ENCODE measurements at regions not wholly inside any gene's neighbourhood (a gene's known extent, or its start where the extent isn't known, plus 50 kb on each side); places are given as distances from the start of the nearest gene placed in this dataset.

DNA sequence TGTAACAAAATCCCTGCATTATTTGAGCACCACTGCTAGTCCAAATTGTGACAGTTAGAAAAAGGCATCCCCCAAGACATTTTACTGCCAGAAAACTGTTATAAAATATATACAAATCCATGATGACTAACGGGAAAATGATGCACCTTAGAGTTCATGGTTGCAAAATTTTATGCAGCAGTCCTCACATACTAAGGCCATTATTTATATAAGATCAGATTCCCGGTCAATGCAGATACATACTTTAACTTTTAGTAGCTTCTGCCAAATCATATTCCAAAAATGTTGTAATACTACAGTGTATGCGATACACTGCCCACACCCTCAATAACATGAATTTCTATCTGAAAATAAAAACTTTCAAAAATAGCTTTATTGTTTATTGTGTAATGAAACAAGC lies 239.9 kb upstream of the ZNF32 start:
- DNase-seq (ENCODE audit: low read depth), result no peak
- H3K4me3 ChIP-seq (ENCODE audit: low read depth, low read length), result no peak overlapping the region
- TF ChIP-seq, protein P1, sequence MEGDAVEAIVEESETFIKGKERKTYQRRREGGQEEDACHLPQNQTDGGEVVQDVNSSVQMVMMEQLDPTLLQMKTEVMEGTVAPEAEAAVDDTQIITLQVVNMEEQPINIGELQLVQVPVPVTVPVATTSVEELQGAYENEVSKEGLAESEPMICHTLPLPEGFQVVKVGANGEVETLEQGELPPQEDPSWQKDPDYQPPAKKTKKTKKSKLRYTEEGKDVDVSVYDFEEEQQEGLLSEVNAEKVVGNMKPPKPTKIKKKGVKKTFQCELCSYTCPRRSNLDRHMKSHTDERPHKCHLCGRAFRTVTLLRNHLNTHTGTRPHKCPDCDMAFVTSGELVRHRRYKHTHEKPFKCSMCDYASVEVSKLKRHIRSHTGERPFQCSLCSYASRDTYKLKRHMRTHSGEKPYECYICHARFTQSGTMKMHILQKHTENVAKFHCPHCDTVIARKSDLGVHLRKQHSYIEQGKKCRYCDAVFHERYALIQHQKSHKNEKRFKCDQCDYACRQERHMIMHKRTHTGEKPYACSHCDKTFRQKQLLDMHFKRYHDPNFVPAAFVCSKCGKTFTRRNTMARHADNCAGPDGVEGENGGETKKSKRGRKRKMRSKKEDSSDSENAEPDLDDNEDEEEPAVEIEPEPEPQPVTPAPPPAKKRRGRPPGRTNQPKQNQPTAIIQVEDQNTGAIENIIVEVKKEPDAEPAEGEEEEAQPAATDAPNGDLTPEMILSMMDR (IDR thresholded peaks at IDR 0.05; ENCODE audit: insufficient read depth, low read depth, low read length, missing control alignments), result no peak

DNA sequence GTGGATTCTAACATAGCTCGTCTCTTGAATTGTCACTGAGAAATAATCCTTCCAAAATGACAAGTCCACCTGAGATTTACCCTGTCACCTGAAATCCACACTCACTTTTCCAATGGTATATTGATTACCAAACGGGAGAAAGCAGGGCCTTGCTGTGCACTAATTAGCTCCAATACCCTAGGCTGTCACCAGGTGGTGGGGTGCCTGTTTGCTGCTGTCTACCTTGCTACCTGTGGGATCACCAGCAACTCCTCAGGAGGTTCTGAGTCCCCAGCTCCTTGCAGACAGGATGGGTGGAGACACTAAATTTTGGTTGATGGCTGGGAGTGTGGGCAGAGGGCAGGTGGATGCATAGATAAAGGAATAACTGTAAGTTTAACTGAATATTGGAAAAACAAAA lies 237.2 kb upstream of the ZNF32 start:
- TF ChIP-seq, protein P1 (IDR thresholded peaks at IDR 0.05; ENCODE audit: insufficient read depth, low read depth, low read length, missing control alignments), result peak; percentile 35
- peak; percentile 14 for DNase-seq (ENCODE audit: low read depth)
- H3K4me3 ChIP-seq (ENCODE audit: low read depth, low read length), result no peak overlapping the region

DNA sequence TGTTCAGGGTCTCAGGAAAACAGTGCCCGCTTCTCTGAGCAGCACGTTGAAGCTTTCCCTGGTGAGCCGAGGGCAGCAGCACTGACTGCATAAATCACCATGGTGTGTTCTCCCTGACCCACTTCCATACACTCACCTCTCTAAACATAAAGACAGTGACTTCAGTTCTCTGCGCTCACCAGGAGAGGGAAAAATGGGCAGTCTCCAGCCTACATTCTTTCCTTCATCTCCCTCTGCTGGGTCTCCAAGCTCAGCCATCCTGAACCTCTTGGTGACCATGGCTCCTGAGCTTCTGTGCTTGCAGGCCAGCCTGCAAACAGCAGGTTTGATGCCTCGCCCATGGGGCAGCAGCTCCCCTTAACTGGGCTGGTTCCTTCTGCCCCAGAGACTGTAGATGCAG lies 236.6 kb upstream of the ZNF32 start:
- no peak overlapping the region for H3K4me3 ChIP-seq (ENCODE audit: low read depth, low read length)
- DNase-seq (ENCODE audit: low read depth), result no peak
- TF ChIP-seq, protein P1 (IDR thresholded peaks at IDR 0.05; ENCODE audit: insufficient read depth, low read depth, low read length, missing control alignments), result no peak

DNA sequence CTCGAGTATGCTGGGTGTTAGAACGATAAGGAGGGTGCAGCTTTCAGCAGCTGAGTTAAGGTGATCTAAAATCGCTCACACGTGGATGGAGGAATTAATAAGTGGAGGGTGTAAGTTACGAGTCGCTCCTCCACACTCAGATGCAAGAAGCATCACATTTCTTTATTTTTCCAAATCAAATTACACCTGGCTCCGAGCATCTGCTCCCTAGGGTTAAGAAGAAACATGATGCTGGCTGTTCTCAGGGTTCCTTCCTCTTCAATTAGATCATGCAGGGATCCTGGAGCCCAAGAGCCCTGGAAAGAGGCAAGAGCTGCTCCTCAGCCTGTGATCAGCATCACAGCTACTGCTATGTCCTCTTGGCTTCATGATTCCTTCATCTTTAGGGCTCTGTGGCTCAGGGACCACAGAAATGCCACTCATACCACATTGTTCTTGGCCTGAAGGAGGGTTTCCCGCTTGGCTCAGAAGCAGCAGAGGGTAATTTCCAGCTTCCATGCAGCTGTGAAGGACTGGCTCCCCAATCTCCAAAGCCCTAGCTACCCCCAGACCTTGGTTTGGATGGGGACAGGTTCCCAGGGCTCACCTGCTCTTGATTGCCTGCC lies 235.9 kb upstream of the ZNF32 start:
- TF ChIP-seq, protein P1 (IDR thresholded peaks at IDR 0.05; ENCODE audit: insufficient read depth, low read depth, low read length, missing control alignments), result no peak
- no peak for DNase-seq (ENCODE audit: low read depth)
- H3K4me3 ChIP-seq (ENCODE audit: low read depth, low read length), result no peak overlapping the region

DNA sequence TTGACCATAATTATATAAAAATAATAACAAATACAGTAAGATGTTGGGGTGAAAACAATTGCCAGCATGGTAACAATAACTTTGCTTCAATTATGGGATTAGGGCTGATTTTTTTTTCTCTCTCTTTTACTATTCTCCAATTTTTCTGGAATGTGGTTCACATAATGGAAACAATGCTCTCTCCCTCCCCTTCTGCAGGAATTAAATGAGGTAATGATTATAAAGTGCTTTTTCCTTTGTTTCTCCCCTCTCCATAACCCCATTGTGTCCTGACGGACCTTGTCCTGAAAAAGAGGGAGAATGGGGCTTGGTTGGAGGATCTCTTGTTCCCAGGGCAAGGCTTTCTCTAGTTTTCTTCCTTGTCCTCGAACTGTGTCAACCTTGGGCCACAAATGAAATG lies 234.0 kb upstream of the ZNF32 start:
- DNase-seq (ENCODE audit: low read depth), result no peak
- TF ChIP-seq, protein P1 (IDR thresholded peaks at IDR 0.05; ENCODE audit: insufficient read depth, low read depth, low read length, missing control alignments), result no peak
- H3K4me3 ChIP-seq (ENCODE audit: low read depth, low read length), result no peak overlapping the region

DNA sequence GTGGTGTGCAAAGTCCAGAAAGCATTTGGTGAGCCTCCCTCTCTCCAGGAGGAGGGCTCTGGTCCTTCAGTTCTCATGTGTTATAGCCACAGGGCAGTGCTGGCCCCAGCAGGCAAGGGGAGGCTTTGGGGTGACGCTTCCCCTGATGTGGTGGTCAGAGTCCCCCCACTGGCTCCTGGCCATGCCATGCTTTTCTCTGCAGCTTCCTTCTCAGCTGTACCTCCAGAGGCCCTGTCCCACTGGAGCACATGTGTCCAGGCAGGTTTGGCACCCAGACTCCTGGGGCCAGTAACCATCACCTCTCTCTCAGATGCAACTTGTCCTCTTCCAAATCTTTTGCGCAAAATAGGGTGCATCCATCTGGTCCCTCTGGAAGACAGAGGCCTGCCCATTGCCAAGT lies 233.0 kb upstream of the ZNF32 start:
- H3K4me3 ChIP-seq (ENCODE audit: low read depth, low read length), result no peak overlapping the region
- TF ChIP-seq, protein P1 (IDR thresholded peaks at IDR 0.05; ENCODE audit: insufficient read depth, low read depth, low read length, missing control alignments), result no peak
- no peak for DNase-seq (ENCODE audit: low read depth)

DNA sequence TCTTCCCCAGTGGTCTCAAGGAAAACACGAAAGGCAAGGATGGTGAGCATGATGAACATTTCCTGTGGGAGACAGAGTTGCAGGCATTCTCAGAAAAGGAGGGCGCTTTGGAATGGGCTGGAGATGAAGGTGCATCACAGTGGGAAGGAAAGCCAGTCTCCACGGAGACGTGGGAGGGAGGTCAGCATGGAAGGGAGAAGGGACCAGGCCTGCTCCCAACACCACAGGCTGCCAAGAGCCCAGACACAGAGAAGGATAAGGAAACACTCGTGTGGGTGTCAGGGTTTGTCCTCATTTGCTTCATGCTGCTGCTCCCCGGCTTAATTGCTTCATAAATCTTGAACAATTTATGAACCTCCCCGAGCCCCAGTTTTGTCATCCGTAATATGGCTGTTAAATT lies 231.5 kb upstream of the ZNF32 start:
- TF ChIP-seq, protein P1 (IDR thresholded peaks at IDR 0.05; ENCODE audit: insufficient read depth, low read depth, low read length, missing control alignments), result no peak
- DNase-seq (ENCODE audit: low read depth), result no peak
- H3K4me3 ChIP-seq (ENCODE audit: low read depth, low read length), result no peak overlapping the region

All from GM12865 (cell line).